ENCODE measurements at regions not wholly inside any gene's neighbourhood (a gene's known extent, or its start where the extent isn't known, plus 50 kb on each side); places are given as distances from the start of the nearest gene placed in this dataset.

GRCh38 chr5:165397516-165397915 lies 1892.1 kb downstream of the MAT2B start:
- TF ChIP-seq POLR2A (IDR thresholded peaks at IDR 0.05; ENCODE audit: low read length) (no peak), GATA1 (IDR thresholded peaks at IDR 0.05; ENCODE audit: low read depth, low read length) (no peak)
